NCI-H524 treated with DMSO at 0.1 percent for 48 hours (cell line): ENCODE measurements at regions not wholly inside any gene's neighbourhood (a gene's known extent, or its start where the extent isn't known, plus 50 kb on each side); places are given as distances from the start of the nearest gene placed in this dataset.

Experiments used
- DNase-seq: peaks from one replicate; lab custom pipeline; 2025; lab: John Stamatoyannopoulos, UW

- DNase-seq = no peak
Observed at GRCh38 chr20:60845146-60845545, 406.9 kb upstream of the CDH4 start.

GRCh38 chr20:60851826-60852704, 400.0 kb upstream of the CDH4 start:
- DNase-seq = no peak

GRCh38 chr20:60857708-60858107, 394.4 kb upstream of the CDH4 start:
- no peak for DNase-seq

- DNase-seq = no peak
Observed at GRCh38 chr20:60862601-60863000, 389.5 kb upstream of the CDH4 start.

GRCh38 chr20:60863548-60863947, 388.5 kb upstream of the CDH4 start:
- no peak for DNase-seq

- no peak for DNase-seq
Observed at GRCh38 chr20:60867589-60867988, 384.5 kb upstream of the CDH4 start.

GRCh38 chr20:60868316-60868891, 383.7 kb upstream of the CDH4 start:
- no peak for DNase-seq

GRCh38 chr20:60869087-60869486, 383.0 kb upstream of the CDH4 start:
- DNase-seq = no peak

GRCh38 chr20:60869625-60870024, 382.4 kb upstream of the CDH4 start:
- no peak for DNase-seq

- DNase-seq = no peak
Observed at GRCh38 chr20:60870040-60870439, 382.0 kb upstream of the CDH4 start.

GRCh38 chr20:60872224-60872623, 379.8 kb upstream of the CDH4 start:
- no peak for DNase-seq

GRCh38 chr20:60877071-60877857, 374.8 kb upstream of the CDH4 start:
- peak; percentile 83 for DNase-seq

GRCh38 chr20:60882836-60883235, 369.2 kb upstream of the CDH4 start:
- no peak for DNase-seq

- DNase-seq = no peak
Observed at GRCh38 chr20:60883496-60883895, 368.6 kb upstream of the CDH4 start.

GRCh38 chr20:60884277-60884676, 367.8 kb upstream of the CDH4 start:
- DNase-seq = no peak

GRCh38 chr20:60888771-60889170, 363.3 kb upstream of the CDH4 start:
- DNase-seq = no peak

GRCh38 chr20:60892095-60892813, 359.8 kb upstream of the CDH4 start:
- no peak for DNase-seq

- DNase-seq = no peak
Observed at GRCh38 chr20:60894091-60894490, 358.0 kb upstream of the CDH4 start.

- DNase-seq = no peak
Observed at GRCh38 chr20:60895363-60896079, 356.5 kb upstream of the CDH4 start.

GRCh38 chr20:60897976-60898375, 354.1 kb upstream of the CDH4 start:
- DNase-seq = no peak

GRCh38 chr20:60899320-60899719, 352.7 kb upstream of the CDH4 start:
- DNase-seq = no peak

- DNase-seq = no peak
Observed at GRCh38 chr20:60900618-60901017, 351.4 kb upstream of the CDH4 start.
